ENCODE measurements at regions not wholly inside any gene's neighbourhood (a gene's known extent, or its start where the extent isn't known, plus 50 kb on each side); places are given as distances from the start of the nearest gene placed in this dataset.

DNA sequence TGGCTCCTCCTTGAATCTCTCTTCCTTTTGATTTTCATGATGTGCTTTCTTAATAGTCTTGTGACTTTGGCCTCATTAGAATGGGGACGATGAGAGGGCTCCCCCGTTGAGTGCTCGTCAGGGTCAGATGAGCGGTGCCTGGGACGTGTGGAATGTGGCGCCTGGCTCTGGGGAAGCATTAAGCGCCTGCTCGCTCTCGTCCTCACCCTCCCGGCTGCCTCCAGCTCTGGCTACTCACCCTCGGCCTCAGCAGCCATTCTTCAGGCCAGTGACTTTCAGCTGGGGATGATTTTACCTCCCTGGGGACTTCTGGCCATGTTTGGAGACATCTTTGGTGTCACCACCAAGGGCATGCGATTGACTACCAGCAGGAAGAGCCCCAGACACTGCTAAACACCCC lies 69.7 kb downstream of the RPS6KA4 start:
- Histone ChIP-seq H4K20me1 (ENCODE audit: insufficient read depth, low read length) (no peaks in the 10 kb centered on the region), H3K27me3 (ENCODE audit: insufficient read depth, low read length) (peaks cover 16% of the 10 kb centered on the region), H3K4me3 (ENCODE audit: insufficient read depth, low read length) (no peak overlapping the region), H3K79me2 (ENCODE audit: insufficient read depth, low read length) (no peaks in the 10 kb centered on the region), H3K36me3 (ENCODE audit: insufficient read depth, low read length) (no peaks in the 10 kb centered on the region), H3K4me2 (ENCODE audit: insufficient read depth, low read length) (no peak overlapping the region), H2AFZ (ENCODE audit: low read length) (no peak overlapping the region), H3K27ac (ENCODE audit: low read depth, low read length) (no peak overlapping the region), H3K9me3 (ENCODE audit: low read depth, low read length) (no peaks in the 10 kb centered on the region), H3K4me1 (ENCODE audit: insufficient read depth, low read length) (no peaks in the 10 kb centered on the region)
- TF ChIP-seq, protein P1, sequence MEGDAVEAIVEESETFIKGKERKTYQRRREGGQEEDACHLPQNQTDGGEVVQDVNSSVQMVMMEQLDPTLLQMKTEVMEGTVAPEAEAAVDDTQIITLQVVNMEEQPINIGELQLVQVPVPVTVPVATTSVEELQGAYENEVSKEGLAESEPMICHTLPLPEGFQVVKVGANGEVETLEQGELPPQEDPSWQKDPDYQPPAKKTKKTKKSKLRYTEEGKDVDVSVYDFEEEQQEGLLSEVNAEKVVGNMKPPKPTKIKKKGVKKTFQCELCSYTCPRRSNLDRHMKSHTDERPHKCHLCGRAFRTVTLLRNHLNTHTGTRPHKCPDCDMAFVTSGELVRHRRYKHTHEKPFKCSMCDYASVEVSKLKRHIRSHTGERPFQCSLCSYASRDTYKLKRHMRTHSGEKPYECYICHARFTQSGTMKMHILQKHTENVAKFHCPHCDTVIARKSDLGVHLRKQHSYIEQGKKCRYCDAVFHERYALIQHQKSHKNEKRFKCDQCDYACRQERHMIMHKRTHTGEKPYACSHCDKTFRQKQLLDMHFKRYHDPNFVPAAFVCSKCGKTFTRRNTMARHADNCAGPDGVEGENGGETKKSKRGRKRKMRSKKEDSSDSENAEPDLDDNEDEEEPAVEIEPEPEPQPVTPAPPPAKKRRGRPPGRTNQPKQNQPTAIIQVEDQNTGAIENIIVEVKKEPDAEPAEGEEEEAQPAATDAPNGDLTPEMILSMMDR (IDR thresholded peaks at IDR 0.05; ENCODE audit: extremely low read depth, low read depth, low read length) = no peak
- DNase-seq (ENCODE audit: insufficient read length, low spot score, missing footprints) = no peak

DNA sequence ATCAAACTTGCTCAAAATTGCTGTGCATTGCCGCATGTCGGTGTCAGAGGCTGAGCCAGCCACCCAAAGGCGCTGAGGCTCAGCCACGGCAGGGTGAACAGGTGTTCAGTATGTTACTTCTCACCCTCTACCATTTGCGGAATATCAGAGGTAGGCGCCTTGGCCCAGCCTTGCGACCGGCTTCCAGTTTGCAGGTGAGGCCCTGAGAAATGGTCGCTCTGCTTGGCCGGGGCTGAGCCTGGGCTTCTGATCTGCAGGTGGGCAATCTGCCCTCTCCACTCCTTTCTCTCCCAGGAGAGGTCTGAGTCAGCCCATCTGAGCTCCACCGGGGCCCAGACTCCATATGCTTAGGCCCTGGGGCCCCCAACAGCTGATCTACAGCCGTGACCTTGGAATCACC lies 71.0 kb downstream of the RPS6KA4 start:
- Histone ChIP-seq H3K27me3 (ENCODE audit: insufficient read depth, low read length) (peaks cover 16% of the 10 kb centered on the region), H2AFZ (ENCODE audit: low read length) (no peak overlapping the region), H3K4me1 (ENCODE audit: insufficient read depth, low read length) (no peaks in the 10 kb centered on the region), H3K4me2 (ENCODE audit: insufficient read depth, low read length) (no peak overlapping the region), H3K9me3 (ENCODE audit: low read depth, low read length) (no peaks in the 10 kb centered on the region), H3K36me3 (ENCODE audit: insufficient read depth, low read length) (no peaks in the 10 kb centered on the region), H3K79me2 (ENCODE audit: insufficient read depth, low read length) (no peaks in the 10 kb centered on the region), H3K4me3 (ENCODE audit: insufficient read depth, low read length) (no peak overlapping the region), H3K27ac (ENCODE audit: low read depth, low read length) (no peak overlapping the region), H4K20me1 (ENCODE audit: insufficient read depth, low read length) (no peaks in the 10 kb centered on the region)
- TF ChIP-seq, protein P1 (IDR thresholded peaks at IDR 0.05; ENCODE audit: extremely low read depth, low read depth, low read length) = no peak
- DNase-seq (ENCODE audit: insufficient read length, low spot score, missing footprints) = no peak

DNA sequence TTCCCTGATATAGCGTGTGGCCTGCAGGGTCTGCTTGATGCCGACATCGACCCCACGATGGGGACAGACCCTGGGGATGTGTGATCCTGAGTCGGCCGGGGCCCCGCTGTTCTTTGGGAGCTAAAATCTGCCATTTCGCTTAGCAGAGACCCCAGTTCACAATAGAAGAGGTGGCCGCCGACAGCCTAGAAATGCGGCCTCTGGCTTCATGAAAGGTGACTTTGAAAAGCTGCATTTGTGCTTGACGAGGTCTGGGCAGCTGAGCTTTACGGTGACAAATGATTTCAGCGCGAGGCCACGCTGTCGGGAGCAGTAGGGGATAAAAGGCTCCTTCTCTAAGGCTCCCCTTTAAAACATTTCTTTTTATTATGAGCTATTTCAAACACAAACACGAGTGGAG lies 71.7 kb downstream of the RPS6KA4 start:
- Histone ChIP-seq H4K20me1 (ENCODE audit: insufficient read depth, low read length) (no peaks in the 10 kb centered on the region), H2AFZ (ENCODE audit: low read length) (no peak overlapping the region), H3K79me2 (ENCODE audit: insufficient read depth, low read length) (no peaks in the 10 kb centered on the region), H3K36me3 (ENCODE audit: insufficient read depth, low read length) (no peaks in the 10 kb centered on the region), H3K27me3 (ENCODE audit: insufficient read depth, low read length) (peaks cover 16% of the 10 kb centered on the region), H3K4me2 (ENCODE audit: insufficient read depth, low read length) (no peak overlapping the region), H3K9me3 (ENCODE audit: low read depth, low read length) (no peaks in the 10 kb centered on the region), H3K4me1 (ENCODE audit: insufficient read depth, low read length) (no peaks in the 10 kb centered on the region), H3K27ac (ENCODE audit: low read depth, low read length) (no peak overlapping the region), H3K4me3 (ENCODE audit: insufficient read depth, low read length) (no peak overlapping the region)
- no peak for DNase-seq (ENCODE audit: insufficient read length, low spot score, missing footprints)
- TF ChIP-seq, protein P1 (IDR thresholded peaks at IDR 0.05; ENCODE audit: extremely low read depth, low read depth, low read length) = no peak

DNA sequence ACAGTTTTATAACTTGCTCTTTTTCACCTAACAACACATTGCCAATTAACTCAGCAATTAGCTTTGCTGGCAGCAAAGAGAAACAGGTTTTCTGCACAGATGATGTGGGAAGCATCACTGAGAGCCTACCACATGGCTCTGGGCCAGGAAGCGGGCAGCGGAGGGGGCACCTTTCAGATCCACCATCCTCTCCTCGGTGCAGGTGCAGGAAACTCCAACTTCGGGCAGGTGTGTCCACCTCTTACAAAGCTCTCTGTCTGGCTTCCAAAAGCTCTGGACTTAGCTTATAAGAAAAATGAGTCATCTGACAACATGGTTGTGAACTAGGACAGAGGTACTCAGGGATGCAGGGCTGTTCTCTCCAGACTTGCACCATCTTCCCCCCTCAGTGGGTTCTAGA lies 77.0 kb downstream of the RPS6KA4 start:
- H3K36me3 ChIP-seq (ENCODE audit: insufficient read depth, low read length) = no peaks in the 10 kb centered on the region
- DNase-seq (ENCODE audit: insufficient read length, low spot score, missing footprints) = no peak
- no peak overlapping the region for H3K4me3 ChIP-seq (ENCODE audit: insufficient read depth, low read length)
- no peak overlapping the region for H2AFZ ChIP-seq (ENCODE audit: low read length)
- H3K27ac ChIP-seq (ENCODE audit: low read depth, low read length) = no peak overlapping the region
- no peaks in the 10 kb centered on the region for H3K79me2 ChIP-seq (ENCODE audit: insufficient read depth, low read length)
- no peaks in the 10 kb centered on the region for H3K9me3 ChIP-seq (ENCODE audit: low read depth, low read length)
- no peaks in the 10 kb centered on the region for H4K20me1 ChIP-seq (ENCODE audit: insufficient read depth, low read length)
- no peak overlapping the region for H3K4me2 ChIP-seq (ENCODE audit: insufficient read depth, low read length)
- no peaks in the 10 kb centered on the region for H3K4me1 ChIP-seq (ENCODE audit: insufficient read depth, low read length)
- peaks cover 29% of the 10 kb centered on the region for H3K27me3 ChIP-seq (ENCODE audit: insufficient read depth, low read length)
- TF ChIP-seq, protein P1 (IDR thresholded peaks at IDR 0.05; ENCODE audit: extremely low read depth, low read depth, low read length) = no peak

Data from osteoblast (primary cell).